GM21786 (cell line): ENCODE measurements at regions not wholly inside any gene's neighbourhood (a gene's known extent, or its start where the extent isn't known, plus 50 kb on each side); places are given as distances from the start of the nearest gene placed in this dataset.

ENCODE experiments used
- ATAC-seq: cut with Tn5 transposase; IDR thresholded peaks from one replicate; pipeline ENCODE4 v1.9.1; 2021; ENCODE audit not compliant: unreplicated experiment

DNA sequence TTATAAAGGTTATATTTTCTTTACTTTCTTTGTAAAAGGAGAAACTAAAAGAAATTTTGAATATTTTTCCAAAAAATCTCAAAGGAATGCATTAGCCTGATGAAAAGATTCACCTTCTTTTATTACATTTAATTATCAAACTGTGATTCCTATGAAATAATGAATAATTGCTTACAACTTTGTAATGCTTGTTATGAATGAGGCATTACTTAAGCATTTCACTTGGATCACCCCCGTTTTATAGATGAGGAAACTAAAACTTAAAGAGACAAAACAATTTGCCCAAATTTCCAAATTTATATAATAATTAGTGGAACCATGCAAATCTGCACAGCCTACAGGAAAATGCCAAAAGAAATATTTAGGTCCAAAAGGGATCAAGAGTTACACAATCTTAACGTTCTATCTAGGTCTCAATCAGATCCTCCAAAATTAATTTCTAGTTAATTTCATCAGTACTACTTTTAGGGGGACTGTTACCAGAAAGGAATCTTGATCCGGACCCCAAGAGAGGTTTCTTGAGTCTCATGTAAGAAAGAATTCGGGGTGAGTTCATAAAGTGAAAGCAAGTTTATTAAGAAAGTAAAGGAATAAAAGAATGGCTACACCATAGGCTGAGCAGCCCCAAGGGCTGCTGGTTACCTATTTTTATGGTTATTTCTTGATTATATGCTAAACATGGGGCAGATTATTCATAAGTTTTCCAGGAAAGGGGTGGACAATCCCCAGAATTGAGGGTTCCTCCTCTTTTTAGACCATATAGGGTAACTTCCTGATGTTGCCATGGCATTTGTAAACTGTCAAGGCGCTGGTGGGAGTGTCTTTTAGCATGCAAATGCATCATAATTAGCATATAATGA is 288.0 kb downstream of the ADGB start:
- no peak for ATAC-seq

DNA sequence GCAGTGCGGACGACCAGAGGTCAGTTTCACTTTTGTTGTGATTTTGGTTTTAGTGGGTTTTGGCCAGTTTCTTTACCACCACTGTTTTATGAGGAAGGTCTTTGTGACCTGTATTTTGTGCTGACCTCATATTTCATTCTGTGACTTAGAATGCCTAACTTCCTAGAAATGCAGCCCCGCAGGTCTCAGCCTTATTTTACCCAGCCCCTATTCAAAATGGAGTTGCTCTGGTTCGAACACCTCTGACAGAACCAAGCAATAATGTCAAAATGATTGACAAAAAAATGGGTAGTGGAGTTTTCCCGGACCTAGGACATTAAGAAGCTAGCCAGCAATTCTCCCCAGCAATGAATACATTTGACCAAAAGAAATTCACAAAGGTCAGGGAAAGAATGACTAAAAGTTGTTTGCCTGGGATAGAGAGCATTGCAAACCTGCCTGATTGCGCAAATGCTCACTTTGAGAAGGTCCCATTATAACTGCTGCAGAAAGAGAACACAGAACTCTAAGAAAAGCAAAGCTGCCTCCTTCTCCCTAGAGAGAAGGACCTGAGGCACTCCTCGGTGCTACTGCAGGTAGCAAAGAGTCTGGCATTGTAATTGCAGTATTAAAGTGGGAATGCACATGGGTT is 288.8 kb downstream of the ADGB start:
- ATAC-seq = no peak

DNA sequence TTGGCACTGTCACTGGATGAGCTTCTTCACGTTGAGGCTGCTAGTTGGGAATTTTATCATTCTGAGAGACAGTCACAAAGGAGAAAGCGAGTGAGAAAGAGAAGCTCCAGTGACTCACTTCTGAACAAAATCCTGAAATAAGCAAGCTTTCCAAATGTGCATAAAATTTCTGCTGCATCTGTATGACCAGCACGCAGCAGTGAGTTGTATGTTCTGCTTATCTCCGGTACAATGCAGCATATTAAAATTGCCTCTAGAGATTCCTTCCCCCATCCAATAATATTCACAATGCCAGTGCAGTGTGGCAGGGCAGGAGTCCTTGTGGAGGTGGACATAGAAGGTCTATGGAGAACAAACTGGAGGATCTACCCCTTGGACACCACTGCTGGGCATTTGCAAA is 290.5 kb downstream of the ADGB start:
- no peak for ATAC-seq

DNA sequence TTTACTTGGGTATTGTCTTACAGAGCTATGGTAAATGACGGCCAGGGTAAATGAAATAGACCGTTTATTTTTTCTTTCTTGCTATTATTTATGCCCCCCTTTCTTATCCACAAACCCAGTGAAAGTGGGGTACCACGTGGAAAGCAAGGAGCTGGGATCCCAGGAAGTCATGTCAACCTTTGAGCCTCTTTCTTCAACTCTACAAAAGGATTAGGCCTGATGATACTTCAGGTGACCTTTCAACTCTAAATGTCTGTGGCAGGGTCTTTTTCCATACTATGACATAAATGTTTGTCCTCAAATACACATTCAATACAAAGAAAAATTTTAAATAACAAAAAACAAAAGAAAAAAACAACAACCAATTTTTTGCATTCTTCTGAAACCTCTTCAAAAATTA is 291.4 kb downstream of the ADGB start:
- ATAC-seq = no peak

DNA sequence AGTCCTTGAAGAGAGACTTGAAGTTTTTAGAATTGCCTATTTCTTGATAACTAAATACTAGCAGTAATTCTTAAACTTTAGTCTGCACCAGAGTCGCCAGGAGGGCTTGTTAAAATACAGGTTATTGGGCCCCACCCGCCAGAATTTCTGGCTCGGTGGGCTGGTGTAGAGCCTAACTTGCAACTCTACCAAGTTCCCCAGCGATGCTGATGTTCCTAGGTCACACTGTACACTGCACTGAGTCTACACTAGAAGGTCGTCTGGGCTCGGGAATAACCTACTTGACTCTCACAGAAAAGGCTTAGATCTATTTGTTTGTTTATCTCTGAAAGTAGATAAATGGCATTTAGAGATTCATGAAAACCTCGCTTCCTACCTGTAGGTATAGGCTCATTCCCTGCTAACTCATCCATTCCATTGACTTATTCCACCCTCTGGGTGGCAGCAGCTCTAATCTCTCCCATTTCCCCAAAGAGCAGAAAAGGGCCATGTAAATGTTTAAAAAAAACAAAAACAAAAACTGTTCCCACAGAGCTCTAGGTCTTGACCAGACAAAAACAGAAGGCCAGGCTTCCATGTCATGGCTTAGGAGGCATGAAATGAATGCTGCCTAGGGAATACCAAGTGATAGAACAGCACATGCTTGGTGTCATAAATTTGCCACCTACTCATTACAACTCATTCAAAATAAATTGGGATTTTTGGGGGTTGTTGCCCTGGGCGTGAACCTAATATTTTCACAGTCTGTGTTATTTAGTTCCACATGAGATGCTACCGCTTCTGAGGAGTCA is 292.1 kb downstream of the ADGB start:
- ATAC-seq = no peak

DNA sequence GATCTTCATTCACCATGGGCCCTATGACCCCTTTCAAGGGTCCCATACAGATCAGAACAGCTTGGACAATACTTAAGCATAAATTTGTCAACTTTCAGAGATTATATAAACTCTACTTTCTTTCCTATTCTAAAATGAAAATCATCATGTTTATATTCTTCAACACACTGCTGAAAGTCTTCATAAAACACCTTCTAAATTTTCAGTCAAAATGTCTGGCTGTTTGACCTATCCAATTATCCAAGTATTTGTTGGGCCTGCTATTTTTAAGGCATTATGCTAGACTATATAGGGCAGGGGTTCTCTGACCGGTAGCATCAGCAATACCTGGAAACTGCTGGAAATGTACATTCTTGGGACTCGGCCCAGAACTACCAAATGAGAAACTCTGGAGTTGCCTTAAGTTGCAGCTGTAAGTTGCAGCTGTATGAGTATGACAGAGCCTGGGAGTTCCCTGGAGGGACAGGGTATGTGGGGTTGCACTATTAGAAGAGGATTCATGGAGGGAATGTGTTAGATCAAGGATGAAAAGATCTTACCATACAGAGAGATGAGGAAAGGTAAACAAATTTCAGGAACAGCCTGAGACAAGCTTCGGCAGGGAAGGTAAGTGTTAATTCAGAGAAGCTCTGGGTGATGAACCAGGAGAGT is 293.0 kb downstream of the ADGB start:
- ATAC-seq = no peak

DNA sequence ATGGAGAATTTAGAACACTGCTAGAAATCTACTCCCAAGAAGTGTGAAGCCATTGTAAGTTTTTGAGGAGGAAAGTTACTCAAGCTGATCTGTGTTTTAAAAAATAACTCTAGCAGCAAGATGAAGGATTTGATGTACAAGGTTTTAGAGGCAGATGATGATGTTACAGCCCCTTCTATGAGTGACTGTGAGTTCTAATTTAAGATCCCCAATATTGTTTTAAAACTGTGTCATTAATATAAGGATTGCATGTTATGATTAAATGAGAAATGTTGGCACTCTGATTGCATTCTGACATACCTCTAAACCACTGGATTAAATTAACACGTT is 293.5 kb downstream of the ADGB start:
- ATAC-seq = no peak

DNA sequence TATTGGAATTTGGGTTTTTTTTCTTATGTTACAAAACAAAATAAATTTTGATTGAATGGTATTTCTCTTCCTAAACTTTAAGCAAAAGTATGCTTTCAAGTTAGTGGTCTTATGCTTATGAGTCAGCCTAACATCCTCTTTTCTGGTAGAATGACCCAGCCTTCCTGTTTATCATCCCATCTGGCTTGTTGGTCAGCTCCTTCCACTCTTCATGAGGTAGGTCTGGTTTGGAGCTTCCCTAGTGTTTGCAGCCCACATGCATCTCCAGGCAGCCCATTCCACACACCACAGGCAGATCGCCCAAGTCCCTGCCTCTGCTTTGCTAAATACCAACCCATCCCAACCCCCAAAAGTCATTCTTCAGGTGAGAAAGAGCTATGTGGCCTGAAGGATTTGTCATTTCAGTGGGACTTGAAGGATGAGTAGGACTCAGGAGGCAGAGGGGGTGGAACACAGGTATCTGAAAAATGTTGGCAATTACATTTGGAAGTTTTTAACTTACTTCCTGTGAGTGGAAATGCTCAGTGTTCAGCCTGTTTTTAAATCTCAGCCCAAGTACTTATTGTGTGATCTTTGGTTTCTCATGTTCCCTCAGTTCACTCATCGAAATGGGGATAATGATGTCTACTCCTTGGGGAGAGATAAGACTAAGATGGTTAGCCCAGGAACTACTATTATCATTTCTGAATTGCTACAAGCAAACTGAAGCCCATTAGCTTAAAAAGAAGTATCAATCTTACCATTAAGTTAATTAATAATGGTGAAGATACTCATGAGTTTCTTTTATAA is 294.0 kb downstream of the ADGB start:
- ATAC-seq = no peak

DNA sequence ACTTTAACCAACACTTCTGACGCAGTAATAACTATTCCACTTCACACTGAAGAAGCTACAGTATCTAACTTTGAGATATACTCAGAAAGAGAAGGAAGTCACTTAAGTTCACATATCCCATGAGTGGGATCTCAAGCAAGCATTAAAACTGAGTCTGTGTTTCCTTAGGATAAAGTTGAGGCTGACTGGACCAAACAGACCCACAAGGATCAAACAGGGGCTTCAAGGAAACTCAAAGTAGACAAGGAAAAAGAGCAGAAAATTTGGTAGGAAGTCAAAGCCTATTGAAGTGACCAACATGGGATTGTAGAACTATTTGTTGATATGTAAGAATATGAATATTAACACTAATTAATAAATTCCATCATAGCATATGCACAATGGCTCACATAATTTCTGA is 294.9 kb downstream of the ADGB start:
- ATAC-seq = no peak

DNA sequence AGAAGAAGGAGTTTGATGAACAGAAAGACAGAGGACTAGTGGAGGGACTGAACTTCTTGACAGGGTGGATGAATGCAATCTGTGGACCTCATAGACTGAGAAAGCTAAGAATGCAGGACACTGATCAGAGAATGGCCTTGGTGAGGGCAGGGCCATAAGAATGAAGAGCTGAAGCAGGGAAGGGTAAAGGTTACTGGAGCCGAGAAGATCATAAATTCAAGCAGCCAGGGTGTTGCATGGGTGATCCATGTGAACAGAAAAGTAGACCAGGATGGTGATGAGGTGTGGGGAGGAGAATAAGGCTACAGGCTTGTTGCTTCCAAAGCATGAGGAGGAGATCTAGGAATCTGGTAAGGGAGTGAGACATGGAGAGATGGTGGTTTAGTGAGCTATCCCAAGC is 295.9 kb downstream of the ADGB start:
- no peak for ATAC-seq

DNA sequence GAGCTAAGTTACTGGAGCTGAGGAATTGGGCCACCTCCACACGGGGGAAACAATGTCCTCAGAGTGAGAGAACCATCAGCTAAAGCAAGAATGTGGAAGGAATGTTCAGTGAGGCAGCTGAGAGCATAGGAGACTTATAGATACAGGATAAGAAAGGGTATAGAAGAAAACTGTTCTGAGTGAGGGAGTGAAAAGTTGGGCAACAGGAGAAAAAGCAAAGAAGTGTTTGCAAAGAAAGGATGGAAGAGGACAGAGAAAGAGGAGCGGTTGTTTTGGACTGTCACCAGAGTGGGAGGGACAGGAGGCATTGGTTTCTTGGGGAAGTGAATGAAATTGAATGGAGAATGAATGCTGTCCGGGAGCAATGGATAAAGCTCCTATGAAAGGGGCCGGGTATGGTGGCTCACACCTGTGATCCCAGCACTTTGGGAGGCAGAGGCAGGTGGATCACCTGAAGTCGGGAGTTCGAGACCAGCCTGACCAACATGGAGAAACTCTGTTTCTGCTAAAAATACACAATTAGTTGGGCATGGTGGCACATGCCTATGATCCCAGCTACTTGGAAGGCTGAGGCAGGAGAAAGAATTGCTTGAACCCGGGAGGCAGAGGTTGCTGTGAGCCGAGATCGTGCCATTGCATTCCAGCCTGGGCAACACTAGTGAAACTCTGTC is 296.5 kb downstream of the ADGB start:
- no peak for ATAC-seq

DNA sequence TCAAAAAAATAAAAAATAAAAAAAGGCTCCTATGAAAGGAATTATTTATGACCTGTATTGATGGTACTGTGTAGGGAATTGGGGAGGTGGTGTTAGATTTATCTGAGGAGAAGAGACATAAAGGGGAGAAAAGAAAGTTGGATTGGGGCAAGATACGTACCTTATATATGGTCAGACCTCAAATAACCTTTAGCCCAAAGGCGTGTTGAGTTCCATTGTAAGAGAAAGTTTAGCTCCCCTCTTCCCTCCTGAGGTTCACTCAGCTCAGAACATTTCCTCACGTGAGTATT is 296.9 kb downstream of the ADGB start:
- ATAC-seq = no peak

DNA sequence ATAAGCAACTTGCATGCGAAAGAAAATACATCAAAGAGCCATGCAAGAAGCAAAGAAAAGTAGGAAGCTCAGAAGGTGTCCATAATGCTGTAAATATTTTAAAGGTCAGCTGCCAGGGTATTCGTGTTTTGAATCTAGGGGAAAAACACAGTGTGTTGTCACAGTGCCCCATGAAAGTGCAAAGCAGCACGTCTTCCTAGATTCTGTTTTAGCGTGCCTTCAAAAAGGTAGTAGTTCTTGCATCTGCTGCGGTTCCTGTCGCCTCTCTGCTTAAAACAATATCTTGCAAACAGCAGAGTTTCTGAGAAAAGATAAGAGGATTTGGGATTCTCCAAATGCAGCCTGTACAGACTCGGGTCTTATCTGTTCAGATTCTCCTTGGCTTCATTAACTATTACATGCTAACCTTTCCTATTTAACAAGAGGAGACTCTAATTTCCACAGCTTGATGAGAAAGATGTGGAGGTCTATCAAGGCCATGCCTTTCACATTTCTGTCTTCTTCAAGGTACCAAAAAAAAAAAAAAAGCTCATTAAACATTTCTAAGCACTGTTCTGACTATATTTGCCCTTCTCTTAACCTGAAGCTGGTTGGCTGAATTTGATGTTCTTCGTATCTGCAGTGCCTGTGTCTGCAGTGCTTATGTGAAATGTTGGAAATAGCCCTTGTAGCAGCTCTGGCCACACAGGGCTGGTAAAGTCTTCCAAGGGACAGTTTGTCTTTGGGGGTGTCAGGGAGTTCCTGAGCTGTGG is 297.5 kb downstream of the ADGB start:
- ATAC-seq = no peak

DNA sequence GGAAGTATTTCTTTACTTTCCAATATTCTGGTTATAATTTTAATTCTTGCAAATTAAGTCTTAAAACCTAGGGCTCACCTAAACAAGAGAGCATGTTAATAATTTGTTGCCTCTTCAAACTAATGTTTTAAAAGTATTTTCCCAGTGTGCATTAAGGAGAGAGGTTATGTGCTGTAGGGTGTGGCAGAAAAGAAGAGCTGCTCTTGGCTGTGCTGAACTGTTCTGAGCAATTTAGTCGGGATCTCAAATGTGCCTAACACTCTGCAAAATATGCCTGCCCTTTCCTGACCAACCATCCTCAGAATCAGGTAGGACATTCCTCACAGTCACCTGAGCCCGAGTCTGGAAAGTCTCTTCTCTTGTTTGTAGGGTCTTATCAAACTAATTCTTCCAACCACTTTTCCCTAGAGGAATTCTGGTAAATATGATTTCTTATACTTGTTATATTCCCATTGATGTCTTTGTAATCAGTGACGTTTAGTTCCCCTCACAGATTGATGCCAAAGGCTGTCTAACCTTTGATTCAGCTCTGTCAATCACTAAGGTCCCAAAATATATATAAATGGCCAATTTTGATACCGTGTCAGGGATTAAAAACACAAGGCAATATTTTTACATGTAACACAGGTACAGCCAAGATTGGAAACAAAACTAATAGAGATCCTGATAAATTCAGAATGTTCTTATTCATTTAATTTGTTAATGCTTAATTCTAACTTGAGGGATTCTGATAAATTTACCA is 298.4 kb downstream of the ADGB start:
- ATAC-seq = no peak

DNA sequence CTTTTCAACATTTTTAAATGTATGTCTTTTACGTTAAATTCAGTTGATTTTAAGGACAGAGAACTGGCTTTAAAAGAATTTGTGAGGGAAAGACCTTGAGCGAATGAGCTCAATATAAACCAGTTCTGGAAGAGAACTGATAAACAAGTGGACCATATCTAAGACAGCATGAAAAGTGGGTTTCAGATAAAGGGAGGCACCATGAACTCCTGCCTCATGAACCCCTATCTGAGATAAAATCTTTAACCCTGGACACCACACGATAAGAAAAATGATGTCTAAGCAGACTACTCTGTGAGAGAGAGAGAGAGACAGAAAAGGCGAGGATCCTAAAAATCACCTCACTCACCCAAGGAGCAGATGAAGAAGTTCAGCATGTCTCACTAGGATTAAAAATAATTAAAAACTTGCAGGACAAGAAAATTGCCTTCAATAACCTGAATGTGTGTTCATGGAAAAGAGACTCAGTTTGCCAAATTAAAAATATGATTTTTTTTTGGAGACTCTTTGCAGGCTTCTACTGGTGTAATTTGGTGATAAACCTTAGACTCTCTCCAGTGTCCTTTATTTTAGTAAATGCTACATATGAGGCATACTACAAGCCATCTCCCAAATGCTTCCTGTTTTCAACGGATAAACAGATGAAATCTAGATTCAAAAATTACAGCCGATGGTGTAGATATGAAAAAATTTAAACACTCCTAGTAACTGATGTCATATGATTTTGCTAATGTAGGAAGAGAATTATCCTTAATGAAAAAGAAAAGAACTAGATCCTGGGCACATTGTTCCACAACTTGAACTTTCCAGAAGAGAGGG is 299.5 kb downstream of the ADGB start:
- ATAC-seq = no peak

DNA sequence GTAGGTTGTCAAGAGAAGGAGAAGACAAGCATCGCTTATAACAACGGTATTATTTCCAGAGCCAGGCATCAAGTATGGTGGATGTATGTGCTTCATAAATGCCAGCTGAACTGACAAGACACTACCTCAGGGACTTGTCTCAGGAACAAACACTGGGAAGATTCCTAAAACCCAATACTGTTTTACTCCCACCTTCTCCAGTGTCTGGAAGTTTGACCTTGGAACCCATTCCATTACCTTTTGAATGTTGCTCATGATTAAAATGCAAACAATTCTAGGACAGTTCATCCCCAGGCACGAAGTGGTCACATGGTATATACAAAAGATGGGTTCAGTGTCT is 300.1 kb downstream of the ADGB start:
- no peak for ATAC-seq

DNA sequence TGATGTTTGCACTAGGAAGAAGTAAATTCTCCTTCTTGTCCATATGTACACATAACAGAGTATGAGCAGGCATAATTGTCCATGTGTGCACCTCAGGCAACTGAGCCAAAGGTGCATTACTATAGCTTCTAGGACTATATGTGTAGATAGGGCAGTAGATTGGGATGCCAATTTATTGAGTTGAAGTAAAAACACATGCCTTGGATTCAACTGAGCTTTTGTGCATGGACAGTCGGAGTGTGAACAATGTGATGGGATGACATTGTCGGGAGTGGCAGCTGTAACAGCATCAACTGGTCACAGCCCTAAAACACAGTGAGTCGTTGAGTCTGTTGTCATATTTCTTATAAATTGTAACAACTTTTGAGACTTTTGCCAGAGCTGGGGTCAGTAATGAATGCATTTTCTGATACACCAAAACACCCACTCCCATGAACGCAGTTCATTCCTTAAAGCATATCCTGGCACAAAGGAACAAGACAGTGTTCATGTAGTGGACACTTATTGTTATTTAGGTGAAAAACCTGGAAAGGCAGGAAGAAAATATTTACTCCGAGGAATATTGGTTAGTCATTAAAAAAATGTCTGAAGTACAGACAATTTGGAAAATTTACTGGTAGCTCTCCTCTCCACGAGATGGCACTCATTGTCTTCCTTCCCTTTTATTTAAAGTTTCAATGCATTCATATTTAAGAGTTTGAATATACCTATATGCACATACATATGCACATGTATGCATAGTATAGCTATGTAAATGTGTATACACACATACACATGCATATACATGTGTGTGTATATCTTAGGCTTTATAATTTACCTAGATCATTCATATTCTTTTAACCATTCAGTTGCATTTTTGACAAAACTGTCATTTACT is 302.0 kb upstream of the STXBP5 start:
- ATAC-seq = no peak
